ENCODE measurements at regions not wholly inside any gene's neighbourhood (a gene's known extent, or its start where the extent isn't known, plus 50 kb on each side); places are given as distances from the start of the nearest gene placed in this dataset.

- Histone ChIP-seq H3K36me3 (ENCODE audit: control insufficient read depth in 2 of 2, insufficient read depth in 1 of 2, low read length in 2 of 2) (no peaks in the 10 kb centered on the region), H3K4me3 (ENCODE audit: low read depth, low read length) (no peak overlapping the region), H3K9me3 (ENCODE audit: control insufficient read depth, insufficient read depth, low read depth, low read length) (no peaks in the 10 kb centered on the region), H3K4me1 (ENCODE audit: control insufficient read depth, insufficient read depth, low read length) (no peaks in the 10 kb centered on the region), H3K27ac (ENCODE audit: extremely low read depth, low read depth, low read length) (no peak overlapping the region)
- ChIA-PET CTCF (interaction anchor here (0.6 kb wide), 2 partner anchors 31 to 471 kb away, joined by 3 read pairs; no protein-coding TSS in a partner anchor), POLR2A (no interaction called here)
- TF ChIP-seq ZNF510 (tag by site-specific recombination; IDR thresholded peaks at IDR 0.05; ENCODE audit: insufficient replicate concordance) (peak; percentile 50), PRDM6 (tag by site-specific recombination; IDR thresholded peaks at IDR 0.05) (no peak), HOXA7 (CRISPR knock-in tag; IDR thresholded peaks at IDR 0.05; ENCODE audit: borderline replicate concordance) (no peak)
Observed at GRCh38 chr6:105902401-105903031, 183.6 kb upstream of the PRDM1 start.

- H3K27ac ChIP-seq (ENCODE audit: extremely low read depth, low read depth, low read length), result no peak overlapping the region
- CTCF ChIA-PET, result interaction anchor here (0.6 kb wide), 2 partner anchors 30 to 470 kb away, joined by 3 read pairs; no protein-coding TSS in a partner anchor
- TF ChIP-seq SP2 (tag by site-specific recombination; IDR thresholded peaks at IDR 0.05) (no peak), ZNF16 (tag by site-specific recombination; IDR thresholded peaks at IDR 0.05; ENCODE audit: low read depth) (no peak), REPIN1 (tag by site-specific recombination; IDR thresholded peaks at IDR 0.05; ENCODE audit: low read depth) (no peak), SCRT1 (tag by site-specific recombination; IDR thresholded peaks at IDR 0.05; ENCODE audit: borderline replicate concordance) (no peak), ZNF76 (tag by site-specific recombination; IDR thresholded peaks at IDR 0.05; ENCODE audit: borderline replicate concordance, low read depth) (no peak), ZNF621 (tag by site-specific recombination; IDR thresholded peaks at IDR 0.05) (no peak), ZNF280C (tag by site-specific recombination; IDR thresholded peaks at IDR 0.05) (no peak), ZNF521 (tag by site-specific recombination; IDR thresholded peaks at IDR 0.05) (no peak), ZNF639 (tag by site-specific recombination; IDR thresholded peaks at IDR 0.05) (no peak), ZNF112 (tag by site-specific recombination; IDR thresholded peaks at IDR 0.05) (no peak), ZNF394 (tag by site-specific recombination; IDR thresholded peaks at IDR 0.05; ENCODE audit: borderline replicate concordance) (no peak), ZNF302 (tag by site-specific recombination; IDR thresholded peaks at IDR 0.05; ENCODE audit: low read depth) (no peak), SETDB1 (IDR thresholded peaks at IDR 0.05; ENCODE audit: insufficient read length, low read length) (no peak), ZNF24 (tag by site-specific recombination; IDR thresholded peaks at IDR 0.05) (no peak), EGR2 (tag by site-specific recombination; IDR thresholded peaks at IDR 0.05; ENCODE audit: low read depth) (no peak)
- POLR2A ChIA-PET, result no interaction called here
- no peaks in the 10 kb centered on the region for H3K36me3 ChIP-seq (ENCODE audit: control insufficient read depth in 2 of 2, insufficient read depth in 1 of 2, low read length in 2 of 2)
- H3K9me3 ChIP-seq (ENCODE audit: control insufficient read depth, insufficient read depth, low read depth, low read length), result no peaks in the 10 kb centered on the region
- no peaks in the 10 kb centered on the region for H3K4me1 ChIP-seq (ENCODE audit: control insufficient read depth, insufficient read depth, low read length)
- H3K4me3 ChIP-seq (ENCODE audit: low read depth, low read length), result no peak overlapping the region
Observed at GRCh38 chr6:105901583-105901982, 184.6 kb upstream of the PRDM1 start.
